Activated CD4-positive, alpha-beta T cell treated with anti-CD3 and anti-CD28 coated beads, Interleukin-2, amount 10 ng/mL, durations not matched to agents 7 days and 5 days (primary cell): ENCODE measurements at regions not wholly inside any gene's neighbourhood (a gene's known extent, or its start where the extent isn't known, plus 50 kb on each side); places are given as distances from the start of the nearest gene placed in this dataset.

Source experiments
- CTCF ChIA-PET: fragments of 350-600 bp; sonication (Branson Sonifier 250); formaldehyde crosslinking; loops from one replicate; lab custom pipeline; 2021; ENCODE audit warnings: antibody characterized with exemption; lab: Charles Lee
- POLR2A ChIA-PET: fragments of 350-600 bp; sonication (Branson Sonifier 250); formaldehyde crosslinking; loops from one replicate; lab custom pipeline; 2021; ENCODE audit warnings: antibody characterized with exemption; lab: Charles Lee
- DNase-seq: peaks from one replicate; pipeline ENCODE4 v3.0.0-alpha.2; 2020
- H3K27ac Mint-ChIP-seq: one replicate; pipeline ENCODE4 v1.8.0; 2021; ENCODE audit warnings: mild to moderate bottlenecking, moderate library complexity, mixed read lengths
- H3K27me3 Mint-ChIP-seq: one replicate; pipeline ENCODE4 v1.8.0; 2021; ENCODE audit warnings: mixed read lengths
- H3K36me3 Mint-ChIP-seq: one replicate; pipeline ENCODE4 v1.8.0; 2021; ENCODE audit warnings: low read depth, mixed read lengths
- H3K4me1 Mint-ChIP-seq: one replicate; pipeline ENCODE4 v1.8.0; 2021; ENCODE audit warnings: mixed read lengths
- H3K4me3 Mint-ChIP-seq: one replicate; pipeline ENCODE4 v1.8.0; 2021; ENCODE audit warnings: mild to moderate bottlenecking, moderate library complexity, mixed read lengths
- H3K9me3 Mint-ChIP-seq: one replicate; pipeline ENCODE4 v1.8.0; 2021; ENCODE audit warnings: mixed read lengths

- no peaks in the 10 kb centered on the region for H3K9me3 Mint-ChIP-seq
- DNase-seq = no peak
- ChIA-PET CTCF (no interaction called here), POLR2A (no interaction called here)
- H3K36me3 Mint-ChIP-seq = no peaks in the 10 kb centered on the region
- H3K27ac Mint-ChIP-seq = no peak overlapping the region
- no peaks in the 10 kb centered on the region for H3K27me3 Mint-ChIP-seq
- no peak overlapping the region for H3K4me3 Mint-ChIP-seq
- no peaks in the 10 kb centered on the region for H3K4me1 Mint-ChIP-seq
Measured at GRCh38 chr10:121690152-121690848, 92.1 kb upstream of the FGFR2 start.

GRCh38 chr10:121687095-121687813, 89.0 kb upstream of the FGFR2 start:
- DNase-seq = no peak
- Mint-ChIP-seq H3K27ac (no peak overlapping the region), H3K27me3 (no peaks in the 10 kb centered on the region), H3K36me3 (no peaks in the 10 kb centered on the region), H3K9me3 (no peaks in the 10 kb centered on the region), H3K4me1 (no peaks in the 10 kb centered on the region), H3K4me3 (no peak overlapping the region)
- POLR2A ChIA-PET = no interaction called here
- CTCF ChIA-PET = interaction anchor here (1.1 kb wide), 1 partner anchor 9 kb away, joined by 3 read pairs; no protein-coding TSS in a partner anchor

- no peak for DNase-seq
- Mint-ChIP-seq H3K36me3 (no peaks in the 10 kb centered on the region), H3K4me1 (no peaks in the 10 kb centered on the region), H3K27me3 (no peaks in the 10 kb centered on the region), H3K9me3 (no peaks in the 10 kb centered on the region), H3K4me3 (no peak overlapping the region), H3K27ac (no peak overlapping the region)
- ChIA-PET POLR2A (no interaction called here), CTCF (interaction anchor here (0.6 kb wide), 1 partner anchor 732 kb away, joined by 5 read pairs; no protein-coding TSS in a partner anchor)
Measured at GRCh38 chr10:121684276-121684675, 86.0 kb upstream of the FGFR2 start.

GRCh38 chr10:121683816-121684215, 85.6 kb upstream of the FGFR2 start:
- CTCF ChIA-PET = interaction anchor here (0.6 kb wide), 1 partner anchor 731 kb away, joined by 5 read pairs; no protein-coding TSS in a partner anchor
- H3K4me1 Mint-ChIP-seq = no peaks in the 10 kb centered on the region
- H3K4me3 Mint-ChIP-seq = no peak overlapping the region
- H3K27me3 Mint-ChIP-seq = no peaks in the 10 kb centered on the region
- H3K27ac Mint-ChIP-seq = no peak overlapping the region
- H3K36me3 Mint-ChIP-seq = no peaks in the 10 kb centered on the region
- no peak for DNase-seq
- POLR2A ChIA-PET = no interaction called here
- no peaks in the 10 kb centered on the region for H3K9me3 Mint-ChIP-seq

- H3K4me3 Mint-ChIP-seq = no peak overlapping the region
- no peak overlapping the region for H3K27ac Mint-ChIP-seq
- no peaks in the 10 kb centered on the region for H3K4me1 Mint-ChIP-seq
- no peaks in the 10 kb centered on the region for H3K27me3 Mint-ChIP-seq
- H3K9me3 Mint-ChIP-seq = no peaks in the 10 kb centered on the region
- CTCF ChIA-PET = interaction anchor here (0.6 kb wide), 1 partner anchor 731 kb away, joined by 5 read pairs; no protein-coding TSS in a partner anchor
- no peak for DNase-seq
- H3K36me3 Mint-ChIP-seq = no peaks in the 10 kb centered on the region
- POLR2A ChIA-PET = no interaction called here
Measured at GRCh38 chr10:121683366-121683765, 85.1 kb upstream of the FGFR2 start.

GRCh38 chr10:121681997-121682687, 83.9 kb upstream of the FGFR2 start:
- CTCF ChIA-PET = no interaction called here
- Mint-ChIP-seq H3K9me3 (no peaks in the 10 kb centered on the region), H3K27ac (no peak overlapping the region)

GRCh38 chr10:121680879-121681655, 82.8 kb upstream of the FGFR2 start:
- POLR2A ChIA-PET = no interaction called here
- Mint-ChIP-seq H3K4me3 (no peak overlapping the region), H3K27me3 (no peaks in the 10 kb centered on the region), H3K4me1 (no peaks in the 10 kb centered on the region), H3K36me3 (no peaks in the 10 kb centered on the region), H3K9me3 (no peaks in the 10 kb centered on the region), H3K27ac (no peak overlapping the region)
- CTCF ChIA-PET = no interaction called here
- no peak for DNase-seq

More at GRCh38 chr10:121681997-121682687, 83.9 kb upstream of the FGFR2 start:
- no peaks in the 10 kb centered on the region for H3K27me3 Mint-ChIP-seq
- H3K4me1 Mint-ChIP-seq = no peaks in the 10 kb centered on the region
- POLR2A ChIA-PET = no interaction called here
- no peaks in the 10 kb centered on the region for H3K36me3 Mint-ChIP-seq
- H3K4me3 Mint-ChIP-seq = no peak overlapping the region
- no peak for DNase-seq

- no peaks in the 10 kb centered on the region for H3K36me3 Mint-ChIP-seq
- ChIA-PET CTCF (no interaction called here), POLR2A (no interaction called here)
- H3K4me3 Mint-ChIP-seq = no peak overlapping the region
- H3K9me3 Mint-ChIP-seq = peaks cover 2% of the 10 kb centered on the region
- DNase-seq = no peak
- H3K4me1 Mint-ChIP-seq = no peaks in the 10 kb centered on the region
- no peaks in the 10 kb centered on the region for H3K27me3 Mint-ChIP-seq
- no peak overlapping the region for H3K27ac Mint-ChIP-seq
Measured at GRCh38 chr10:121679916-121680315, 81.7 kb upstream of the FGFR2 start.

GRCh38 chr10:121678631-121679174, 80.5 kb upstream of the FGFR2 start:
- no peak overlapping the region for H3K4me3 Mint-ChIP-seq
- POLR2A ChIA-PET = no interaction called here
- H3K36me3 Mint-ChIP-seq = no peaks in the 10 kb centered on the region
- CTCF ChIA-PET = no interaction called here
- H3K4me1 Mint-ChIP-seq = no peaks in the 10 kb centered on the region
- H3K27ac Mint-ChIP-seq = no peak overlapping the region
- H3K9me3 Mint-ChIP-seq = peaks cover 3% of the 10 kb centered on the region
- no peak for DNase-seq
- no peaks in the 10 kb centered on the region for H3K27me3 Mint-ChIP-seq

GRCh38 chr10:121677880-121678279, 79.6 kb upstream of the FGFR2 start:
- CTCF ChIA-PET = no interaction called here
- POLR2A ChIA-PET = no interaction called here
- no peaks in the 10 kb centered on the region for H3K4me1 Mint-ChIP-seq

GRCh38 chr10:121675344-121675743, 77.1 kb upstream of the FGFR2 start:
- Mint-ChIP-seq H3K4me3 (no peak overlapping the region), H3K27me3 (no peaks in the 10 kb centered on the region)
- POLR2A ChIA-PET = no interaction called here

More at GRCh38 chr10:121677880-121678279, 79.6 kb upstream of the FGFR2 start:
- Mint-ChIP-seq H3K27ac (no peak overlapping the region), H3K36me3 (no peaks in the 10 kb centered on the region), H3K9me3 (peaks cover 3% of the 10 kb centered on the region), H3K4me3 (no peak overlapping the region), H3K27me3 (no peaks in the 10 kb centered on the region)
- no peak for DNase-seq

GRCh38 chr10:121674885-121675284, 76.6 kb upstream of the FGFR2 start:
- no peaks in the 10 kb centered on the region for H3K4me1 Mint-ChIP-seq
- DNase-seq = no peak
- H3K36me3 Mint-ChIP-seq = no peaks in the 10 kb centered on the region
- CTCF ChIA-PET = interaction anchor here (0.9 kb wide), 1 partner anchor 8 kb away, joined by 4 read pairs; no protein-coding TSS in a partner anchor
- no peak overlapping the region for H3K4me3 Mint-ChIP-seq
- POLR2A ChIA-PET = no interaction called here
- peaks cover 3% of the 10 kb centered on the region for H3K9me3 Mint-ChIP-seq
- no peaks in the 10 kb centered on the region for H3K27me3 Mint-ChIP-seq
- no peak overlapping the region for H3K27ac Mint-ChIP-seq

More at GRCh38 chr10:121675344-121675743, 77.1 kb upstream of the FGFR2 start:
- Mint-ChIP-seq H3K9me3 (peaks cover 3% of the 10 kb centered on the region), H3K27ac (no peak overlapping the region), H3K4me1 (no peaks in the 10 kb centered on the region), H3K36me3 (no peaks in the 10 kb centered on the region)
- DNase-seq = no peak
- CTCF ChIA-PET = interaction anchor here (0.9 kb wide), 1 partner anchor 8 kb away, joined by 4 read pairs; no protein-coding TSS in a partner anchor
